NCI-H524 treated with DMSO at 0.1 percent for 48 hours (cell line): ENCODE measurements at regions not wholly inside any gene's neighbourhood (a gene's known extent, or its start where the extent isn't known, plus 50 kb on each side); places are given as distances from the start of the nearest gene placed in this dataset.

Source experiments
- DNase-seq: peaks from one replicate; lab custom pipeline; 2025; lab: John Stamatoyannopoulos, UW

DNA sequence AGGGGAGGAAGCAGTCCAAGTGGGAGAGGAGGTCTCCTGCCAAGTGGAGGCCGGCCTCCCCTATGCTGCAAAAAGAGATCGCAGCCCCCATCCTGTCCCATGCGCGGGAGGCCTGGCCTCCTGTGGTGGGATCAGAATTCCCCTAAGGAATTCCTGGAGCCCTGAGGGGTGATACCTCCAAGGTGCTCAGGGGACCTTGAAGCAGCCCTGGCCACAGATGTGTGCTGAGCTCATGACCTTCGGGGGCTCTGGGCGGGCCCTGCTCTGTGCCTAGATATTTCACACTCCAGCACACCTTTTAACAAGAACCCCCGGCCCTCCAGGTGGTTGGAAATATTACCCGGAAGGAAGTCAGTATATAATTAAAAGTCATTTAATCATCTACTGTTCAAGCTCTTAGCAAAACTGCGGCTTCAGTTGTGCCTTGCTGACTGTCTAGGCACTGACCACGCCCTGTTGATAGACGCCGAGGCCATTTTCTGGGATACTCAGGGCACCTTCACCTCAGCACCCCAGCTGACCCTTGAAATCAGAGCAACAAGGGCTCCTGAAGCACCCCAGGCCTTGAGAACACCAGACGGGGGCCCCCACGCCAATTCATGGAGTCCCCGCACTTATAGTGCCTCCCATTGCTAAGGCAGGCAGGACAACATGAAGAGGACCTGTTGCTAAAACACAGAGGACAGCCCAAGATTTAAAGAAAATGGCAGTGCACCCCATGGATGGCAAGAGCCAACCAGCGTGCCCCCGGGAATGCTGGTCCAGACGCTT, 119.1 kb downstream of the NDUFA10 start:
- no peak for DNase-seq

DNA sequence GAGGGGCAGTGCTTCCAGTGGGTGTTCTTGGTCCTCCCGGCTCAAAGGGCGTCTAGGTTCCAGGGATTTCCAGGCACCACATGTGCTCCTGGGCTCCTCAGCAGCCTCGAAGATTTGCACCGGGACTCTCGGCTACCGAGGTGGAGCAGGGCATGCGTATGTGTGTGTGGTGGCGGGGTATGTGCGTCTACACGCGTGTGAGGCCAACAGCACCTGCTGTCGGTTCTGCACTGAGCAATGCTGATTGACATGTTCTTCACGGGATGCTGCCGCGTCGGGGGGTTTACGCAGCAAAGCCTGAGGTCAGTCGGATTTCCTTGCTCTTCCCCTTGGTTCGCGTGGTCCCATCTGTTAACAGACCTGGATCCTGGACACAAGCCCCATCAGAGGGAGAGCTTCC, 119.8 kb downstream of the NDUFA10 start:
- no peak for DNase-seq

DNA sequence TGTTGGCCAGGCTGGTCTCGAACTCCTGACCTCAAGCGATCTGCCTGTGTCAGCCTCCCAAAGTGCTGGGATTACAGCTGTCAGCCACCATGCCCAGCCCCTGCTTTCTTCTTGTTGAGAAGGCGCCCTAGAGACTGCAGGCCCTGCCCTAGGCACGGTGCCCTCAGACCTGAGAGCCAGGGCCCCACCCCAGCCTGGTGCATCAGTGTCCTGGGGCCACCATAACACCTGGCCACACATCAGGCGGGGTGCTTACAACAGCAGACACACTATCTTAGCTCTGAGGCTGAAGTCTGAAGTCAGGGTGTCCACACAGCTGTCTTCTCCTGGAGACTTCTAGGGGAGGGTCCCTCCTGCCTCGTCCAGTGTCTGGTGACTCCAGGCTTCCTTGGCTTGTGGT, 120.6 kb downstream of the NDUFA10 start:
- DNase-seq = no peak

DNA sequence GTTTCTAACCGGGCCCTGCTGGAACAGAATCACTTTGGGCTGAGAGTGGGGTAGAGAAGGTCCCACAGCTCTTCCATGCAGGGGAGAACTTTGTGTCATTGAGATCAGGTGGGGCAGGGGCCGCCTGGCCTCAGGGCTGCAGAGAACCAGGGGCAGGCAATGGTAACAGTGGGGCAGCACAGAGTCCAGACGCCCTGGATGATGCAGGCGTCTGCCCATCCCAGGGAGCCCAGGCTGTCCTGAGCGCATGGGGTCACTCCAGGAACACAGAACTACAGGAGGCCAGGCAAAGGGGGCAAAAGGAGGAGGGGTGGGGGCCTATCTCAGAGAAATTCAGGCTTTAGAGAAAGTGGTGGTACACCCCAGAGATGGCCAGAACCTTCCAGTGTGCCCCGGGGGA, 121.3 kb downstream of the NDUFA10 start:
- DNase-seq = no peak

DNA sequence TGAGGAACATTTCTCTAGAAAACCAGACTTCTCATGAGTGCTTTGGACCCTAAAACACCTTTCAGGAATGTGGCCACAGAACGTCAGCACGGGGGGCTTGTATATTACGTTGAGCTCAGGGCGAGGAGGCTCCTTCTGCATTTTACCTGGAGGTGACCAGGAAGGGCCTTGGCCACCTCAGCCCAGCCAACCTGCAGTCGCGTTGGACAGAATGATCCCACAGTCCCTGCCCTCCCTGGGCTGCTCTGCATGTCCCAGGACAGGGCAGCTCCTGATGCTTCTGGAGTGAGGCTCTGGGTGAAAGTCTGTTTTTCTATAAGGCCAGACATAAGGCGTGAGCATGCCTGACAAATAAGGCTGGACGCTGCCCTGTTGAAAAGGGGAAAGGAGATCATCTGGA, 121.9 kb downstream of the NDUFA10 start:
- DNase-seq = no peak

DNA sequence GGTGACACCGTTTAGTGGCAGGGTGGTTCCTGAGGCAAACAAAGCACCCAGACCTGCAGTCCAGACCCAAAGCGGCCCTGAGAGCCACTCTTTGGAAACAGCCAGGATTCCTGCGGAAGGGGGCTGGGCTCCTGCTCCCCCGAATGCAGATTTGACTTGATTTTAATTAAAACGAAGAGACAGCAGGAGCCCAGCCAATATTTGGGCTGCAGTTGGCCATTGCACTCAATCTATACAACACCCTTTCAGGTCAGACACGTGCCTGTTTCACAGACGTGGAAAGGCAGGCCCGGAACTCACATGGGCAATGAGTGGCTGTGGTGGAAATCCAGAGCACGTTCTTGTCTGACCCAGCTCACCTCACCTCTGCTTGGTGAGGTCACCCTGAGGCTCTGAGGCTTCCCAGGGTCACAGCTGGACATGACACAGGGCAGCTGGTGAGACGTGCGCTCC, 122.4 kb downstream of the NDUFA10 start:
- DNase-seq = no peak

DNA sequence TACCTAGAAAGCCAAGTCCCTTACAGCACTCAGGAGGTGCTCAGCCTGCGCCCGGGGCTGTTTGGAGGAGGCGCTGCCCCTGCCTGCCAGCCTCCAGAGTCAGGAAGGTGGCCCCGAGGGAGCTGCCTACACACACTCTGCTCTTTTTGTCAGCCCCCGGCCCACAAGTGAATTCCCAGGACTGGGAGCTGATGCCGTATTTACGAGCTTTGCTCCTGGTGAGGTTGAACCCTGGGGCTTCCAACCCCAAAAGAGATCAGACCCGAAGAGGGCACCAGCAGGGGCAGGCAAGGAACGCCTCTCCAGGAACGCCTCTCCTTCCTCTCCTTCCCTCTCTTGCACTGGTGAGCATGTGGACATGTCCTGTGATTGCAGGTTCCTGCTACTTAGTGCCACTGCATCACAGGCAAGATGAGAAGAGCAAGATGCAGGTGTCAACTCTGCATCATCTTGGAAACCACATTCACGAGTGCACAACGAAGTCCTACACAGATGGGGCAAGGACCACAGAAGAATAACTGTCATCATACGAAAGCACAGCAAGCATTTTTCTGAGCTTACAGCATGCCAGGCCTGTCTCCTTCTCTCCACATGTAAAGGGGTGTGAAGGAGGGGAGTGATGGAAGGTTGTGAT, 126.7 kb downstream of the NDUFA10 start:
- no peak for DNase-seq

DNA sequence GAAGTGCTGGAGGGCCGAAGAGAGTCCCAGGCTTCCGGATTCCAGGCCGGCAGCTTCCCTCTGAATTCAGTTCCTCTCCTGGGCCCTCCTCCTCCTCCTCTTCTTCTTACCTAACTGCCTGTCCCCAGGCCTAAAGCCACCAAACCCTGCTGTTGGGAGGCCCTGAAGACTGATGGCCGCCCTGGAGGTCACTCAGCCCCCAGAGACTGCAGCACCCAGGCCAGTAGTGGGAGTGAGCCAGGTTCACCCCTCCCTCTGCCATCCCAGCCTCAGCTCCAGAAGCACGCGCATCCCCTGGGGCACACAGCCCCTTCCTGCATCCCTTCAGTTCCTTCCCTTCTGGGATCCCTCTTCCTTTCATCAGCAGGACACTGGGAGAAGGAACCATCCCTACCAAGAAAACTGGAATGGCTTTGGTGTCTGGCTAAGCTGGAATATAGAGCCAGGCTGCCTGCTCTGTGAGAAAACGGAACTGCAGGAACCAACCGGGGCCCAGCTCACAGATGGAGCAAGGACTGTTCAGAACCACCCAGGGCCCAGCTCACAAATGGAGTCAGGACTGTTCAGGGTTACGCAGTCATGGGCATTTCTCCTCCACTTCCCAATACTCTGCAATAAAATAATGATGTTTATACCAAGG, 127.4 kb downstream of the NDUFA10 start:
- DNase-seq = no peak

DNA sequence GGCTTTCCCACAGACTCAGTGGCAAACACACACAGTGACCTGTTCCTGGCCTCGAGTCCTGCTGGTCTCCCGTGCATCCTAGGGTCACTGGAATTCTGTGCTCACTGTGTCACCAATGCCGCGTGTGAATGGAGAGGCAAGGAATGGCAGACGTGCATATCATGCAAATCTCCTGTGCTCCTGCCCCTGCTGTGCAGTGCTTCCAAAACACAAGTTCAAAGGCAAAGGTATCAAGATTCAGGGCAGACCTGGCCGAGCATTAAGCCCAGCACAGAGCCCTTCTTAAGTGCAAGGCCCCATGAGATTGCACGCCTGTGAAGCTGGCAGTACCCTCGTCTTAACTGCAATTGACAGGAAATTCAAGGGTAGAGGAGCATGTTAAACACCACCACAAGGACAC, 129.1 kb downstream of the NDUFA10 start:
- DNase-seq = no peak

DNA sequence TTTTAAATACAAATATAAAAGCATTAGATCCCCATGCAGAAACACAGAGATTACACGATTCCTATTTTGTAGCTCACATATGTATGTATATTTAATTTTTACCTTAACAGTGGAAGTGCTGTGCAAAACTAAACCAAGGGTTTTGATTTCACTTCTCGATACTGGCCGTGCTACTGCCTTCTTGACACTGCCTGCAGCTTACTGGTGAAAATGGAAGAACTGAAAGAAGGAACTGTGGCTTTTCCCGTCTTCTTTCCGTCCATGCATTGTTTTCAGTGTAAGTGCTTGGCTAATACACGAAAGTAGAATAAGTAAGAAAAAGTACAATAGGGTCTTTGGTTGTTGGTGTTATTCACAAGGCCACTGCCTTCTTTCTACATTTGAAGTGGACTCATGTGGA, 129.5 kb downstream of the NDUFA10 start:
- no peak for DNase-seq

DNA sequence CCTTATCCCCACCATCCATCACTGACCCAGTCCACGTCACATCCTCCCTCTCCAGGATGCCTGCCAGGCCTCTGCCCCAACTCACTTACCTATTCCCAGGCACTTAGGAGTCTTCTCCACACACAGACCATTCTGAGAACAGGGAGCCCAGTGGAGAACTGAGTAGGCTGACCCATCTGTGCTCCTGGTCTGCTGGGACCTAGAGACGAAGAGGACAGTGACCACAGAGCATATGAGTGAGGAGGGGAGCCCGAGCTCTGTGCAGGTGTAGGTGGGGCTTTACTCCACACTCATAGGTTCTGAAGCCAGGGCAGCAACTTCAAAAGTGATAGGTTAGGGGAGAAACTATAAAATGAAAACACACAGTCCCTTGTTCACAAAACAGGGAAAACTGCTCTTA, 130.0 kb downstream of the NDUFA10 start:
- DNase-seq = no peak

DNA sequence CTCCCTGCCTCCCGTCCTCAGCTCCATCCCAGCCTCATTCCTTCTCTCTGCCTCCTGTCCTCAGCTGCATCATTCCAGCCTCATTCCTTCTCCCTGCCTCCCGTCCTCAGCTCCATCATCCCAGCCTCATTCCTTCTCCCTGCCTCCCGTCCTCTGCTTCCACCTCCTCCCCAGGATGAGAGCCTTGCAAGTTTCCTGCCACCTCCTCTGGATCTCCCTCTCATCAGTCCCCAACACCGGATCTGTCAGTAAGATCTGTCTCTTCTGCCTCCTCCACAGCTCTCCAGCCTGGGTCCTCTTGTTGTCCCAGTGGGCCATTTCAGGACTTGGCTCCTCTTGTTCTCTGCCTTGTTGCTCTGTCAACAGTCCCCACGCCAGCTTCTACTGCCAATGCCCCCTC, 130.9 kb downstream of the NDUFA10 start:
- no peak for DNase-seq

DNA sequence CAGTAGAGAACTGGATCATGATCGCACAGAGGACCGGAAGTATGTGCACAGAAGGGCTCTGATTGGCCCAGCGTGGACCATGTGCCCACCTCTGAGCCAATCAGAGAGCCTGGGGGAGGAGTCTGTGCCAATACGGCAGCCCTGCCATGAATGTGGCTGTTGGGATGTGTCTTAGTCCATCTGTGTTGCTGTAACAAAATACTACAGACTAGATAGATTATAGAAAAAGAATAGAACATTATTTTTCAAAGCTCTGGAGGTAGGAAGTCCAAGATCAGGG, 132.0 kb downstream of the NDUFA10 start:
- DNase-seq = no peak

DNA sequence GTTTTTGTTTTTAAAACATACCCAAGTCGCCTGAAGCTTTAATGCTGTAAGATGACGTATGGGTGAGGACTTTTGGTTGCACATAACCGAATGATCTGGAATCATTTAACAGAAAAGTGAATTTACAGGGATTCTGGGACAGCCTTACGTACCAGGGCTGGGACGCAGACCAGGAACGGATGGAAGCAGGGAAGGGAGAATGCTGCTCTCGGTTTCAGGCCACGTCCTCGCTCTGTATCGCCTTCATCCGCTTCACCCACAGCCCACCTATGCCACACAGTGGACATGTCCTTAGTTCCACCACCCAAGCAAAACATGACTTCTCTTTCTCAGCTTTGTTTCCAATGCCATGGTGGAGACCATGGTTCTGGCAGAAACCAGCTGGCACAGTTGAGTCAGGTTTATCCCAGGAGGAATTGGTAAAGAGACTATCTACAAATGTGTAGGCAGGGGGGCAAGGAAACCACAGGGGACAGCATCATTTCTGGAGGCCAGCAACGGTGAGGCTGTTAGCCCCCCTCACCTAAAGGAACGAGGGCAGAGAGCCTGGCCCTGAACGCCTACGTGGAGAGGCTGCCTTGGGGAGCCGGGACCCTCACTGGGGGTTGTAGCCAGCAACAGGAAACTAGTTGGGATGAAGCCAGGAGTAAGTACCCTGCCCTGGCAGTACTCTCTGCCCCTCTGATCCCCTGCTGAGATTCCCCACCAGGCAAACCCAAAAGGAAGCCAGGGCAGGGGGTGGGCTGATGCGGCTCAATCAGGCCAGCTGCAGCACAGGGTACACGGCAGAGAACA, 132.5 kb downstream of the NDUFA10 start:
- DNase-seq = no peak

DNA sequence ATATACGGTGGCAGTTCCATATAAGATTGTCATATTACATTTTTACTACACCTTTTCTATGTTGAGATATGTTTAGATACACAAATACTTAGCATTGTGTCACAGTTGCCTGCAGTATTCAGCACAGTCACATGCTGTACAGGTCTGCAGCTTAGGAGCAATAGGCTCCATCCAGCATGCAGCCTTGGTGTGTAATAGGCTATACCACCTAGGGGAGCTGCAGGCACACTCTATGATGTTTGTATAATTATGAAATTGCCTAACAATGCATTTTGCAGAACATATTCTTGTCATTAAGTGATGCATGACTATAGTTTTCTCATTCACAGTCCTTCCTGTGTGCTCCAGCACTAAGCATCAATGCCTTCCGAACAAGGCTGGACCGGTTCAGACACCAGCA, 133.4 kb downstream of the NDUFA10 start:
- no peak for DNase-seq

DNA sequence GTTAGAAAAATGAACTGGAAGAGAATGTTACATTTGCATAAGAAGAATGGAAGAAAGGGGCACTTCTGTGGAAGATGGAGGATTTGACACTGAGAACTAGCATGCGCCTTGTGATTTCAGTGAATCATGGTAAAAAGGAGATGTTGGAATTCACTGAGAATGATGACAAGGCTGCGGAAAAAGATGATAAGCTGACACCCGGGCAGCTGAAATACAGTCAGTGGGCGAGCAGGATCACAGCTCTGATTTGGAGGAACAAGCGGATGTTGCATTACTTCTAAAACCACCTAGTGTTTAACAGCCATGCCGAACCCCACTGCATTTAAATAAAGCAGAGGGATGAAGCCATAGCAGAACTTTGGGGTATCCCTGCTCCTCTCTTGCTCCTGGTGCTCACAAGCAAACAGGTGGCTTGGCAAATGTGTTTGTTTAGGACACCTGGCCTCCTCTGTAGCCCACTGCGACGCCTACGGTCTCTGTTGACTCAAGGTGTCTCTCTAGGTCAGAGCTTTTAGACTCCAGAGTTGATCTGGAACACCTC, 134.9 kb downstream of the NDUFA10 start:
- no peak for DNase-seq

DNA sequence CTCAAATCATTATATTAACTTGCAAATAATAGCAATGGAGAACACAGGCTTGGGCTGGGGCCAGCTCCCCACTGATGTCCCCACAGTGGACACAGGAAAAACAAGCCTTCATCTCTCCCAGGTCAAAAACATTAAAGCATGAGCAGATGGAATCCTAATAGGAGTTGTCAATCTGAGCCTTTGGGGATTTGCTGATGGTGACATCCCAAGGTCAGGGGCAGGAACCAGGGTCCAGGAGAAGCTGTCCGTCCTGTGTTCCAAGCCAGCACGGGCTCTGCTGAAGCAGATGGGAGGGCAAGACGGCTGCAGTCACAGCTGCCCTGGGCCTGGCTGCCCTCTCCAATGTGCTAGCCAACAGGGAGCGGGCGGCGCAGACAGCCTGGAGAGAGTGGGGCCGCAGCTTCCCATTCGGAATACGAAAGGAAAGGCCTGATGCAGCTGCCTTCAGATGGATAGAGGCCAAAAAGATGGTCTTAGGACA, 135.5 kb downstream of the NDUFA10 start:
- DNase-seq = no peak

DNA sequence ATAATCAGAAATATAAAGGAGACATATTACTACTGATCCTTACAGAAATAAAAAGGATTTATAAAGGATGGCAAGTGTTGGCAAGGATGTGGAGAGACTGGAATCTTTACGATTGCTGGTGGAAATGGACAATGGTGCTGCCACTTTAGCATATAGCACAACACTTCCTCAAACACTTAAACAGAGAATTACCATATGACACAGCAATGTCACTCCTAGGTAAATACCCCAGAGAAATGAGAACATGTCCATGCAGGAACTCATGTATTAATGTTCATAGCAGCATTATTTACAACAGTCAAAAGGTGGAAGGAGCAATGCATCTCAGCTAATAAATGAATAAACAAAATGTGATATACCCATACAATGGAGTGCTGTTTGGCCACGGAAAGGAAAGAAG, 137.5 kb downstream of the NDUFA10 start:
- DNase-seq = no peak

DNA sequence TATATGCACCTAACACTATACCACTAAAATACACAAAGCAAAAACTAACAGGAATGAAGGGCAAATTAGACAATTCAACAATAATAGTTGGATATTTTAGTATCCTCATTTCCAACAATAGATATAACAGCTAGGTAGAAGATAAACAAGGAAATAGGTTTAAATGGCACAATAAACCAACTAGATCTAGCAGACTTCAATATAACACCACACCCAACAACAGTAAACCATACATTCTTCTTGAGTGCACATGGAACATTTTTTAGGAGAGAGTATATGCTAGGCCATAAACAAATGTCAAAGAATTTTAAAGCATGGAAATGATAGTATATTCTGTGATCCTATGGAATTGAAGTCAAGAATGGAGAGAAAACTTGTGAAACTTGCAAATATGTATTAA, 138.4 kb downstream of the NDUFA10 start:
- no peak for DNase-seq

DNA sequence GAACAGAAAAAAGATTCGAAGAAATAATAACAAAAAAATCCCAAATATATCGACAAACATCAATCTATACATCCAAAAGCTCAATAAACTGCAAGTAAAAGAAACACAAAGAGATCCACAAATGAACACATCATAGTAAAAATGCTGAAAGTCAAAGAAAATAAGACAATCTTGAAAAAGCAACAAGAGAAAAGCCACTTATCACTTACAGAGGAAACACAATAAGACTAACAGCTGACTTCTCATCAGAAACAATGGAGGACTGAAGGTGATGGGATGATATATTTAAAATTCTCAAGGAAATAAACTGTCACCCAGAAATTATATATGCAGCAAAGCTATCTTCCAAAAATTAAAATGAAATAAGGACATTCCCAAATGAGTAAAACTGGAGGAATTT, 140.3 kb downstream of the NDUFA10 start:
- DNase-seq = no peak

DNA sequence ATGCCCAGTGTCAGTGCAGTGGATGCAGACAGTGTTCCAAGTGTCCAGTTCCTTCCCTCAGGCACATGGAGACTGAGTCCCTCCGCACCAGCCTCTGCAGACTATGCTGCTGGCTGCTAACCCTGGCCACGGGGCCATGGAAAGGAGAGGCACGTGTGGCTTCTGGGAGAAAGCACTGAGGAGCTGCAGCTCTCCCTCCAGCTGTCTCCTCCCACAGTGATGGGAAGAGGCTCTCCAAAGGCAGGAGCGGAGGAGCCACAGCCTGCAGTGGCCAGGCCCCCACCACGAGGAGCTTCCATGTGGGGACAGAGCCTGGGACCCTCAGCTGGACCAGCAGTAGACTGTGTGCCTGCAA, 141.1 kb downstream of the NDUFA10 start:
- no peak for DNase-seq

DNA sequence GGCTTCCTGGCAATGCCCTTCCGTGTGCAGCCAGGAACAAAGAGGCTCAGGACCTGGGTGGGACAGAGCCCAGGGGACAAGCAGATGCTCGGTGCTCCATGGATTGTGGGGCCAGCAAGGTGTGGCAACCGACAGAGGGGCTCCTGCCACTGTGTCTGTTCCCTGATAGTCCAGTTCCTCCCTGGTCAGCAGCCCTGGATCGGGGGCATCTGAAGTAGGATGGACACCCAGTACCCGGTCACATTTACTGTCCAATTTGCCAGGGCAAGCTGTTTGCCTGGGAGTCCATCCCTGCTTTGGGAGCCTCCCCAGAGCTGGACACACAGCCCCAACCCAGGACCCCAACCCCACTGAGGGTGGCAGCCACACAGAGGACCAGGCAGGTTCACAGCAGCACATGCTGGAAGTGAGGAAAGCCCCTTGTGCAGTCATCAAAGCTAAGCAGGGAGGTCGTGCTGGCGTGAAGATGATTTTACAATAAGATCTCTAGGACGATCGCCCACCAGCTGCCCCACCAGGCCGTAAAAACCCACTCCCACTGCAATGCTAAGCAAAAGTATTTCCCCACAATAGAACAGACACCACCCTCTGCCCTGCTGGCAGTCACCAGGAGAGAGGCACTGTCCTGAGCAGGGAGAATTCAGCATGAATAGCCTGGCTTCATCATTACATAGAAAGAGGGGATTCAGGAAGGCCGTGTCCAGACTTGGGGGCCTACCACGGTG, 141.7 kb downstream of the NDUFA10 start:
- DNase-seq = no peak
